Frontal cortex (tissue), 4 donors: ENCODE measurements at regions not wholly inside any gene's neighbourhood (a gene's known extent, or its start where the extent isn't known, plus 50 kb on each side); places are given as distances from the start of the nearest gene placed in this dataset. TPM values are rescaled to one million over a fixed set of nuclear protein-coding genes. Genes with fewer than 3 reads are reported as not detected.

ENCODE experiments used
- DNase-seq, 2 donors: peaks; one replicate each; pipeline ENCODE4 v3.0.0; 2012; ENCODE audit warnings: low spot score in 2 of 2
- FAIRE-seq: peaks from 2 replicates; lab custom pipeline; 2012; peaks lifted over from hg19 to GRCh38; lab: Jason Lieb, UNC
- small RNA-seq: library from RNA; depleted of rRNA; stranded (forward); fragments of <200 nt; gene quantifications from one replicate; pipeline ENCODE3, GENCODE V24; 2014
- donor health status: control.
- donor health status: control.
- donor health status: control.

DNA sequence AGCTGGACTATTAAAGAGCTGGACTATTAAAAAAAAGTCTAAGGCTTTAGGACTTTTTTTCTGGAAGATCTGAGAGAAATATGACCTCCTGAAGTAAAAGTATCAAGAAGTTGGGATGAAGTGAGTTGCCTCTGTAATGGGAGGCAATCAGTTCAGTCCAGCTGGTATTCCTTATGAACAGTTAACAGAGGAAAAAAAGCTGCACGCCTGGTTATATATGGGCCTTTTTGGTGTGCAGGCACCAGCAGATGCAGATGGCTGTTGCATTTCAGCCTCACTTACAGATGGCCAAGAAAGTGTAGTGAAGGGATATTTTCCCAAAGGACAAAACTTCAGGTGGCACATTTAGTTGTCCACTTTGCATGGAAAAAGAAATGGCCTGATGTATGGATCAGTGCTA lies 70.3 kb upstream of the ELOVL5 start:
- FAIRE-seq (no peak), DNase-seq (no peak)

DNA sequence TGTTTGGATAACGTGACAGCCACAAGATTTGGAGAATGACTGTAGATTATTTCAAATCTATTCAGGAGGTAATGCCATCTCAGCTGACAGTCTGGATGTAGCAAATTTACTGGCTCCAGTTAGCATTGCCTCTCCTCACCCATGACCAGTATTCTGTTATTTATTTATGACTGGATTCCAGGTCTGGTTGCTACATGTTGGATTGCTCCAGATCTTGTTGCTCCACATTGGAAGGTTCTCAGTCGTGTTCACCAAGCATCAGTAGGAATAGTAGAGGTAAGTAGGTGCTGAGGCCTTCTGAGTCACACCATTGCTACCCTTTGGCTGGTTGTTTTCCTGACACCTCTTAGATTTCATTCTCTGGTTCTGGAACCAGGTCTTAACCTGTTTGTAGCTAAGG lies 69.5 kb upstream of the ELOVL5 start:
- FAIRE-seq (no peak), DNase-seq (no peak)

DNA sequence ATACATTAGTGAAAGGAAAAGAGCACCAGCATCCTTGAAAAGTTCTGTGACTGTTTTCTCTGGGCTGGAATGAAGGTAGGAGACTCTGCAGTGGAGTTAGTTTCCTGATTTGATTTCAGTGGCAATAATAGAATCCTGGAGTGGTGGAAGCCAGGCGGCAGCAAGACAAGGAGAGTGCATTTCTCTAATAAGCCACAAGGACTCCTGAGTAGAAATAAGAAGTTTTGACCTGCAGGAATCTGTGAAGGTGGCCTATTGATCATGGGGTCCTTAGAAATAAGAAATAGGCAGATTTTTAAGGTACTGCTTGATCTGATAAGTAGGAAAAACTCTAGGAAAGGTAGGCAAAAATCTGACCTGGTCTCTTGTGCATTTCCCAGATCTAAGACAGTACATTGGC lies 68.4 kb upstream of the ELOVL5 start:
- FAIRE-seq (no peak), DNase-seq (no peak)

DNA sequence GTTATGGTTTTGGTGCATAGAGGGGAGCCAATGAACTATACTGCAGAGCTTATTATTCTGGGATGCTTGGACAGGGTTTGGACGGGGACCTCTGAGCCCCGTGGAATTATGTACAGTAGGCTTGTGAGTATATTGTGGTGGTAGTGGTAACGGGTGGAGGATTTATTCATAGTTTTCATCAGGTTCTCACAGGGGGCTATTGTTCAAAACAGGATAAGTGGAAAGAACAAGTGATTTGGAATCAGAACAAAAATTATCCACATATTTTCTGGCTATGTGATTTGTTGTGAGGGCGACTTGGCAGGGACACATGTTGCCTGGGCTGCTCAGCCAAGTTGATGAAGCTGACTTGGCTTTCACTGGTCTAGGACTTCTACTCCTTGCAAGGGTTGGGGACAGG lies 64.6 kb upstream of the ELOVL5 start:
- no peak for DNase-seq

DNA sequence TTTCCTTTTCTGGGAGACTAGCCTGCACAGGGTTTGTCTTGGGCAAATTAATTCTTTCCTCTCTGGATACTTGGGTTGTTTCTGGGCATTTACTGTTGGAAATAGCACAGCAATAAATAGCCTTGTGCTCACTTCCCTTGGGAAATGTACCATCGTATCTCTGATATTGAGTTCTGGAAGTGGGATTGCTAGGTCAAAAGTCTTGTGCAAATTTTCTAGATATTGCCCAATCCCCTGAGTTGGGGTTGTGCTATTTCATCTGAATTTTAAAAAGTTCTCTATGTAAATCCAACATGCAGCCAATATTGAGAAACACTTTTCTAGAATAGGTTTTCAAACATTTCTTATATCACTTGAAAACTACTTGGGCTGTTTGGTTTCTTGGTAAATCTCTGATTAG lies 64.0 kb upstream of the ELOVL5 start:
- no peak for DNase-seq
- no peak for FAIRE-seq

More for the DNA sequence above, 64.6 kb upstream of the ELOVL5 start:
- FAIRE-seq, result no peak

DNA sequence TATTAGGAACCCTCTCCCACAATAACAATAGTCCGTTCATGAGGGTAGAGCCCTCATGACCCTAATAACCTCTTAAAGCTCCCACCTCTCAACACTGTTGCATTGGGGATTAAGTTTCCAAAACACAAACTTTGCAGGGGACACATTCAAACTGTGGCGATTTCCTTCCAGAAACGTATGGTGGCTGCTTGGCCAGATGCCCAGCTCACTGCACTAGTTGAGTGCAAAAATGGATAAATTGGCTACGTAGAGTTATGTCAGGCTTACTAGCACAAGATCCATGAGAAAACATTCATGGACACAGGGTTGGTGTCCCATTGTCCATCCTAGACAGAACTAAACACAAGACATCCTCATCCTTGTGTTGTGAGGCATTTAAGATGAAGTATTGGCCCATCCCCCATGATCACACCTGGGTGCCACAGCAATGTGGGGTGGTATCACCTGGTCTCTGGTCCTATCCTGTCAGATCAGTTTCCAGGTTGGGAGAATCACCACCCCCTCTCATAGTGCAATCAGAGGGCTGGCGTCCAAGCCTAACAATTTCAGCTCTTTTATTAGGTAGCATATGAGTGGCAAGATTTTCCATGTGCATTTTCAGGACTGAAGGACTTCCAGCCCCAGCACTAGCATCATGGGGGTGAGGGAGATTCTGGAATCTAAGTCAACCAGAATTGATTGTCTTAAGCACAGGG lies 63.4 kb upstream of the ELOVL5 start:
- FAIRE-seq, result no peak
- DNase-seq, result no peak

DNA sequence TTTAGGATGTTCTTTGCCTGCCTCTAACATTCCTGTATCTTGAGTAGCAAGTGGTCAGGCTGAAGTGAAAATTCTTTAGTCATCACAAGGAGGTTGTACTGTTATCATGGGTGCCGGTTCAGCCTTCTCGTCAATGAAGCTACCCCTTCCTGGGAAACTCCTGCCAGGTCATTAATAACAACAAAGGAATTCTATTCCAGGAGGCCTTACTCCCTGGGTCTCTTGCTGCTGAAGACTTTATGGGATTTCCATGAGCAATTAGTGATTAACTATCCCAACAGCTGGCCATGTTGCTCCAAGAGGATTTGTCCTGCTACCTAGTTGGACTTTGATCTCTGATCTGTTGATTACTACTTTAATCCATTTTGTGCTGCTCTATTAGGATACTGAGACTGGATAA lies 62.7 kb upstream of the ELOVL5 start:
- DNase-seq (no peak), FAIRE-seq (no peak)

DNA sequence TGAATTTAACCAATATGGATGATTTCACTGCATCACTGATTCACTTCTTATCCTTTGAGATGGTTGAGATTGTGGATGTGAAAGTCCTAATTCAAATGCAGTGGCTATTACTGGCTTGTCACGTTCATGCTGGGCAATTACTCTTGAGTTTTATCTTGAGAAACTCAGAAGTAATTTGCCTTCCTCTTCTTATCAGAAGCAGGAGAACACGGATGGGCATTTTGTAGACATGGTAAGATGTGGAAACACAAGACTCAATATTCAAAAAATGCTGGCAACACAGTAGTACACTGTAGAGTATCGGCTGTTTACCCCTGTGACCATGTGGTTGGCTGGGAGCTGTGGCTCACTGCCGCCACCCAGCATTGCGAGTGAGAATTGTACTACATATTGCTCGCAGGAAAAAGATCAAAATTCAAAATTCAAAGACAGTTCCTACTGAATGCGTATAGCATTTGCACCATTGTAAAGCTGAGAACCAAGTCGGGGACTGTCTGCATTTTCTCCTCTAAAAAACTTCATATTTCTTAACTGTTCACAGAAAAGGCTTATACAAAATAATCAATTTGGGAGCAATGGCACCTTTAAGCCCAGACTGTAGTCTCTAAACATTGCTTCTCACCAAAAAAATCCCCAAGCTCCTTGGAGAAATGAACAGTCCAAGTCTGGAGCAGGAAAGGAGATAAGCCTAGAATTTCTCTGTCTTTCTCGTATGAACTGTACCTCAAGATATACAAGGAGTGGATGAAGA lies 61.9 kb upstream of the ELOVL5 start:
- DNase-seq (peak; percentile 8 to 18), FAIRE-seq (no peak)

DNA sequence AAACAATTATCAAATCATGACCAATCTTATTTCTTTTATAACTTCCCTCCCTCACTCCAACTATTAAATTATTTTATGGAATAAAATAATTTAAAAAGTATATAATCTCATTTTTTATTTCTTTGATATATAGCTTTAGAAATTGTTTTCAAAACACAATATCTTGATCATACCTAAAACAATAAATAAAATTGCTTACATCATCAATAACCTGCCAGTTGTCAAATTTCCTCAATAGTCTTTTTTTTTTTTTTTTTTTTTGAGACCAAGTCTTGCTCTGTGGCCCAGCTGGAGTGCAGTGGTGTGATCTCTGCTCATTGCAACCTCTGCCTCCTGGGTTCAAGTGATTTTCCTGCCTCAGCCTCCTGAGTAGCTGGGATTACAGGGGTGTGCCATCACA lies 60.1 kb upstream of the ELOVL5 start:
- peak; percentile 37 for FAIRE-seq
- no peak for DNase-seq

DNA sequence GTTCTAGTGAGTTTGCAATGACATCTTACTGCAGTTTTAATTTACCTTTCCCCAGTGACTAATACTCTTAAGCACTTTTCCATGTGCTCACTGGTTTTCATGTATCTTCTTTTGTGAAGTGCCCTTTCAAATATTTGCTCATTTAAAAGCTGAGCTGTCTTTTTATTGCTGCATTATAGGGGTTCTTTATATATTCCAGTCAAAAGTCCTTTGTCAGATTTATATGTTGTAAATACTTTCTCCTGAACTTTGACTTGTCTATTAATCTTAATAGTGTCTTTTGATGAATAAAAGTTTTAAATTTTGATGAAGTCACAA lies 50.2 kb upstream of the ELOVL5 start:
- DNase-seq, result no peak
- no peak for FAIRE-seq

DNA sequence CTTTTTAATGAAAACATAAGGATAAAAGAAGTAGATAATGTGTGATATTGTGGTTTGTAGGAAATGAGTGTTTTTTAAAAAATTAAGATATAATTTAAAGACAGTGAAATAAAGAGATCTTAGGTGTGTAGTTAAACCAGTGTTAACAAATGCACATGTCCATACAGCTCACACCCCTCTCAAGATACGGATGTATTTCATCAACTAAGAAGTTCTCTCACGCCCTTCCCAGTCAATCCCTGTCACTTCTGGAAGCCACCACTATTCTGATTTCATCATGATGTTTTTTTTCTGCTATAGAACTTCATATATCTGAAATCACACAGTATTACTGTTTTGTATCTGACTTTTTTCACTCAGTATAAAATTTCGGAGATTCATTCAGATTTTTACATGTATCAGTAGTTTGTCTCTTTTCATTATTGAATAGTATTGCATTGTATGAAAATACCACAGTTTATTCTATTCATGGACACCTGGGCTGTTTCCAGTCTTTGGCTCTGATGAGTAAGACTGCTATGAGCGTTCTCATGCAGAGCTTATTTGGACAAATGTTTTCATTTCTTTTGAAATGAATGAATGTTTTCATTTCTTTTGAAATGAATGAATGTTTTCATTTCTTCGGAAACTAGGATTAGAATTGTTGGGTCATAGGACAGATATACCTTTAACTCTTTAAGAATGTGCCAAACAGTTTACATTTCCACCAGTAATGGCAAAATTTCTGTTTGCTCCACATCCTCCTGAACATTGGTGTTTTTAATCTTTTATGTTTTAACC lies 49.7 kb upstream of the ELOVL5 start:
- no peak for DNase-seq
- no peak for FAIRE-seq

Small RNA genes in the stretch of these regions (small RNA-seq; reads per million reads assigned to genes)
- gene NANOGP3, result not detected
